HG02588 (cell line): ENCODE measurements at regions not wholly inside any gene's neighbourhood (a gene's known extent, or its start where the extent isn't known, plus 50 kb on each side); places are given as distances from the start of the nearest gene placed in this dataset.

Experiments used
- ATAC-seq: cut with Tn5 transposase; IDR thresholded peaks from one replicate; pipeline ENCODE4 v1.9.1; 2021; ENCODE audit warnings: mild to moderate bottlenecking, moderate library complexity; ENCODE audit not compliant: unreplicated experiment

- no peak for ATAC-seq
These were observed 86.4 kb downstream of the RBFOX3 start for GRCh38 chr17:79524213-79525187.

- no peak for ATAC-seq
These were observed 88.4 kb downstream of the RBFOX3 start for GRCh38 chr17:79522414-79522813.

GRCh38 chr17:79521225-79521624 lies 89.6 kb downstream of the RBFOX3 start:
- no peak for ATAC-seq

- ATAC-seq = no peak
These were observed 90.4 kb downstream of the RBFOX3 start for GRCh38 chr17:79520167-79521165.

- ATAC-seq = no peak
These were observed 91.2 kb downstream of the RBFOX3 start for GRCh38 chr17:79519601-79520000.

- ATAC-seq = no peak
These were observed 92.0 kb downstream of the RBFOX3 start for GRCh38 chr17:79518585-79519523.

- ATAC-seq = no peak
These were observed 92.8 kb downstream of the RBFOX3 start for GRCh38 chr17:79517827-79518584.

GRCh38 chr17:79515646-79516571 lies 94.9 kb downstream of the RBFOX3 start:
- no peak for ATAC-seq

GRCh38 chr17:79515110-79515509 lies 95.7 kb downstream of the RBFOX3 start:
- ATAC-seq = no peak

GRCh38 chr17:79513820-79514535 lies 96.9 kb downstream of the RBFOX3 start:
- ATAC-seq = no peak

GRCh38 chr17:79513206-79513605 lies 97.6 kb downstream of the RBFOX3 start:
- no peak for ATAC-seq

GRCh38 chr17:79511471-79511870 lies 99.4 kb downstream of the RBFOX3 start:
- no peak for ATAC-seq

- ATAC-seq = no peak
These were observed 100.8 kb downstream of the RBFOX3 start for GRCh38 chr17:79510071-79510470.

GRCh38 chr17:79509490-79509889 lies 101.4 kb downstream of the RBFOX3 start:
- no peak for ATAC-seq

GRCh38 chr17:79509008-79509407 lies 101.8 kb downstream of the RBFOX3 start:
- ATAC-seq = no peak

- no peak for ATAC-seq
These were observed 102.5 kb downstream of the RBFOX3 start for GRCh38 chr17:79508291-79508716.

GRCh38 chr17:79506955-79507354 lies 103.9 kb downstream of the RBFOX3 start:
- ATAC-seq = no peak
